Heart right ventricle (tissue), 16 donors: ENCODE measurements at regions not wholly inside any gene's neighbourhood (a gene's known extent, or its start where the extent isn't known, plus 50 kb on each side); places are given as distances from the start of the nearest gene placed in this dataset.

Experiments
- ATAC-seq, 8 donors: fragments of 200-7000 bp; cut with Tn5 transposase; one replicate each; pipeline ENCODE4 v1.9.1; 2020; ENCODE audit warnings: mild to moderate bottlenecking in 8 of 8, moderate library complexity in 8 of 8, moderate number of reproducible peaks in 1 of 8
- DNase-seq, 2 donors: peaks; one replicate each; pipeline ENCODE4 v3.0.0-alpha.2; 2020
- H3K27ac ChIP-seq, 10 donors: fragments of 200-600 bp; sonication (generic) in 2 of 10; one replicate each; pipeline versions ENCODE4 v1.5.0 to v1.8.0; 2020 to 2022; ENCODE audit warnings: mild to moderate bottlenecking in 3 of 10
- H3K27me3 ChIP-seq, 7 donors: fragments of 200-600 bp; one replicate each; pipeline ENCODE4 v1.8.0; 2021 to 2022; ENCODE audit warnings: mild to moderate bottlenecking in 2 of 7
- H3K36me3 ChIP-seq, 9 donors: fragments of 200-600 bp; sonication (generic) in 1 of 9; one replicate each; pipeline versions ENCODE4 v1.5.0 to v1.8.0; 2020 to 2022; ENCODE audit warnings: mild to moderate bottlenecking in 2 of 9
- H3K4me1 ChIP-seq, 9 donors: fragments of 200-600 bp; sonication (generic) in 1 of 9; one replicate each; pipeline versions ENCODE4 v1.5.0 to v1.8.0; 2020 to 2022; ENCODE audit warnings: mild to moderate bottlenecking in 4 of 9
- H3K4me3 ChIP-seq, 10 donors: fragments of 200-600 bp; sonication (generic) in 2 of 10; one replicate each; pipeline versions ENCODE4 v1.5.0 to v1.8.0; 2020 to 2022; ENCODE audit warnings: mild to moderate bottlenecking in 7 of 10, moderate library complexity in 2 of 10
- H3K9me3 ChIP-seq, 11 donors: fragments of 200-600 bp in 10 of 11; sonication (generic) in 2 of 11; one replicate each; pipeline versions ENCODE4 v1.5.0 to v1.8.0; 2013 to 2022; ENCODE audit warnings: mild to moderate bottlenecking in 2 of 11, control low read depth in 1 of 11, moderate library complexity in 1 of 11
- WGBS, 2 donors: extraction: QIAGEN DNeasy Blood & Tissue Kit; methylation state at CpG; one replicate each; pipeline ENCODE4 v1.1.7; 2013; ENCODE audit warnings: inconsistent platforms in 1 of 2; 5-methylcytosine and 5-hydroxymethylcytosine counted together
- intact Hi-C, 10 donors: fragments of 100-400 bp; cut with DNase I; formaldehyde crosslinking; loops; one replicate each; pipeline versions ENCODE4 v1.11.1 to v1.14.2; 2022
- TF ChIP-seq, protein P1 (sequence below), 9 donors: fragments of 200-600 bp; sonication (generic) in 2 of 9; IDR thresholded peaks; one replicate each; pipeline versions ENCODE4 v1.5.0 to v1.8.0; 2021 to 2022; ENCODE audit warnings: antibody characterized with exemption in 9 of 9, mild to moderate bottlenecking in 5 of 9, moderate library complexity in 1 of 9
- donor health status: Arrhythmogenic right ventricular cardiomyopathy.
- donor health status: ischemic (EF 13 %, LVEDD 7.1; RV severe dilation, severe dysfunction).
- donor health status: healthy with polysubstance abuse.
- donor health status: DM: no; HTN: yes; CAD: no.
- donor health status: DM: no; HTN: no; CAD: no.
- donor health status: ischemic (EF 25% LVEDD 6.9; RV normal size, moderate dysfunction).
- donor health status: ischemic (EF 25% LVEDD 5.7; RV mildly dilated, moderate dysfunction).
- donor health status: healthy.
- donor health status: DM: yes; HTN: yes; CAD: no.
- donor health status: Ischemic cardiomyopathy.
- donor health status: ischemic (EF 35%, LVEDD 5.7; RV mildly dilated, moderate dysfunction).
- donor health status: nonischemic (EF 11% LVEDD 7.7; RV severe dilation, severe dysfunction).
- donor health status: DM: yes; HTN: yes; CAD: no.
- donor health status: PGD.
- donor health status: ischemic (EF 29% LVEDD 5.4; RV normal size, mild dysfunction).
- donor health status: nonischemic (EF 23%, LVEDD 6.1; RV moderate dilation, normal function).

DNA sequence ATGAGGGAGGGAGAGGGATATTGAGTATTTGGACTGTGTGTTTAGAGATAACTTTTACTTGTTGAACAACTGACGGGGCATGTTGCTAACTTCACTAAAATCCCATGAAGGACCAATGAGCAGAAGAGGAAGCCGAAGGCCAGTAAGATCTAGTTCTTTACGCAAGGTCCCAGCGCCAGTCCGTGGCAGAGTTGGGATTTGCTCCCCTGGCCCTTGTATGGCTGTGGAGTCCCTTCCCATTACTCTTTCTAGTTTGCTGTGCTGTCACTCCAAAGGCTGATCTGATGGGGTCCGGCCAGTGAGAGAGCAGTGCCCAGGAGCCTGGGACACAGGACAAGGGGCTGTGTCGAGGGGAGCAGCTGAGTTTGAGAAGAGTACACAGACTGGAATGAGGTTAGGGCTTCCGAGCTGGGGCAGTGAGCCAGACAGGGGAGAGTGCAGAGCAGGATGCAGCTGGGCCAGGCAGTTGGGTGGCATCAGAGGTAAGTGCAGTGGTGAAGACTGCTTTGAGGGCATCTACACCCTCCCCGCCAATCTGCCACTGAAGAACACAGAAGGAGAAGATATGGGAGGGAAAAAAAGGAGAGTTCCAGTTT is 692.9 kb upstream of the HS6ST1 start:
- Histone ChIP-seq H3K4me1 (no peaks in the 10 kb centered on the region), H3K27ac (no peak overlapping the region), H3K9me3 (no peaks in the 10 kb centered on the region), H3K36me3 (no peaks in the 10 kb centered on the region), H3K4me3 (no peak overlapping the region), H3K27me3 (peaks cover 0 to 18% (median 6%) of the 10 kb centered on the region in 7 donors)
- ATAC-seq, result no peak
- intact Hi-C loops, result no loop called here
- DNase-seq, result no peak
- WGBS, 2 donors, result 72 to 74% methylated on average over 9 of the region's 9 CpGs
- TF ChIP-seq, protein P1, sequence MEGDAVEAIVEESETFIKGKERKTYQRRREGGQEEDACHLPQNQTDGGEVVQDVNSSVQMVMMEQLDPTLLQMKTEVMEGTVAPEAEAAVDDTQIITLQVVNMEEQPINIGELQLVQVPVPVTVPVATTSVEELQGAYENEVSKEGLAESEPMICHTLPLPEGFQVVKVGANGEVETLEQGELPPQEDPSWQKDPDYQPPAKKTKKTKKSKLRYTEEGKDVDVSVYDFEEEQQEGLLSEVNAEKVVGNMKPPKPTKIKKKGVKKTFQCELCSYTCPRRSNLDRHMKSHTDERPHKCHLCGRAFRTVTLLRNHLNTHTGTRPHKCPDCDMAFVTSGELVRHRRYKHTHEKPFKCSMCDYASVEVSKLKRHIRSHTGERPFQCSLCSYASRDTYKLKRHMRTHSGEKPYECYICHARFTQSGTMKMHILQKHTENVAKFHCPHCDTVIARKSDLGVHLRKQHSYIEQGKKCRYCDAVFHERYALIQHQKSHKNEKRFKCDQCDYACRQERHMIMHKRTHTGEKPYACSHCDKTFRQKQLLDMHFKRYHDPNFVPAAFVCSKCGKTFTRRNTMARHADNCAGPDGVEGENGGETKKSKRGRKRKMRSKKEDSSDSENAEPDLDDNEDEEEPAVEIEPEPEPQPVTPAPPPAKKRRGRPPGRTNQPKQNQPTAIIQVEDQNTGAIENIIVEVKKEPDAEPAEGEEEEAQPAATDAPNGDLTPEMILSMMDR (IDR thresholded peaks at IDR 0.05), result no peak

DNA sequence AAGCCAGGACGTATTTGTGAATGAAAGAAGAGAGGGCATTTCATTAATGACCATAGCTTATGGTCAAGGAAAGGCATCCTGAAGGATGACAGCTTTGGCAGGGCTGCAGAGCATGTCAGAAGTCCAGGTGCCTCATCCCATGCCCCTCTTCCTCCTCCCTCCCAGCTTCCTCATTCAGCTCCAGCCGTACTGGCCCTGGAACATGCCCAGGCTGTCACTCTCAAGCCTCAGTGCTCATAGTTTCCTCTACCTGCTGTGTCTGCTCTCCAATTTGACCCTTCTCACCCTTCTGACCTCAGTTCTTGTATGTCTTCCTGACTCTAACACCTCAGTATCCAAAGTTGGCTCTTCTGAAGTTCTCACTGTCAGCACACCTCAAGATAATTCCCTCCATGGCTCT is 695.8 kb upstream of the HS6ST1 start:
- Histone ChIP-seq H3K27me3 (peaks cover 0 to 18% (median 3%) of the 10 kb centered on the region in 7 donors), H3K36me3 (no peaks in the 10 kb centered on the region), H3K27ac (no peak overlapping the region), H3K9me3 (no peaks in the 10 kb centered on the region), H3K4me1 (no peaks in the 10 kb centered on the region), H3K4me3 (no peak overlapping the region)
- intact Hi-C loops, result no loop called here
- no peak for ATAC-seq
- TF ChIP-seq, protein P1 (IDR thresholded peaks at IDR 0.05), result no peak
- DNase-seq, result no peak
- 65% methylated on average over 2 of the region's 2 CpGs for WGBS, 2 donors

DNA sequence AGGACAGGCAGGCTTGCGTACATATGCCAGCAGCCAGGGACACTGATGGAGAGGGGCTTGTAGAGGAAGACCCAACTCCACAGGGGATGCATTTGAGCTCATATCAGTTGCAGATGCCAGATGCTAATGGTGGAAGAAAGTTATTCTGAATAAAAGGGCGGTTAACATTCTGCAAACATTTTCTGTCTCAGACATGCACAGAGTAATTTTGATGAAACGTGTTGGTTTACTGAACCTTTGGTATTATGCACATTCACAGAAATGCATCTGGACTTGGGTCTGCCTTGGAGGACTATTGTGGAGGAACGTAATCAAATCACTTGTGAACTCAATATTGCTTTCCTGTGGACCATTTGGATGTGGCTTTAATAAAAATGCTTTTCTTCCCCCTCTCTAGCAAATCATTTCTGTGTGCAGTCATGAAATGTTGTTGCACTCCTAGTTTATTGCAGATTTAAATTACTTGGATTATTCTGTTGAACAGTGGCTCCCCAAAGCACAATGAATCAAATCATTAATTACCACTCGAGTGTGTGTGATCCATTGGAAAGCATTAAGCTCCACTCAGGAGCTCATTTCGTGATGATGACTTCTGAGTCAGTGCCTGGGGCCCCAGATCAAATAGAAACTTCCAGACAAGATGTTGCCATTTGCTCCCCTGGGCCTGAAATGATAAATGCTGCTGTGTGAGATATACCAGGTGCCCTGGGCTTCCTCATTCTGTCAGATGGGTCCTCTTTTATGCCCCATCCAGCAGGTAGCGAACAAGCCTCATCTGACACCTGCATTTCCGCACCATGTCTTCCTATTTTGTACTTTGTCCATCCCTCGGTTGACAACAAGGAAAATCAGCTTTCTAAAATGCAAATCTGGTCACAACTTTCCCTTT is 697.0 kb upstream of the HS6ST1 start:
- ATAC-seq (no peak), DNase-seq (no peak)
- Histone ChIP-seq H3K4me1 (no peaks in the 10 kb centered on the region), H3K36me3 (no peaks in the 10 kb centered on the region), H3K9me3 (no peaks in the 10 kb centered on the region), H3K4me3 (no peak overlapping the region), H3K27ac (no peak overlapping the region), H3K27me3 (peaks cover 0 to 15% (median 3%) of the 10 kb centered on the region in 7 donors)
- intact Hi-C loops, result no loop called here
- TF ChIP-seq, protein P1 (IDR thresholded peaks at IDR 0.05), result no peak
- 82 to 85% methylated on average over 9 of the region's 9 CpGs for WGBS, 2 donors

DNA sequence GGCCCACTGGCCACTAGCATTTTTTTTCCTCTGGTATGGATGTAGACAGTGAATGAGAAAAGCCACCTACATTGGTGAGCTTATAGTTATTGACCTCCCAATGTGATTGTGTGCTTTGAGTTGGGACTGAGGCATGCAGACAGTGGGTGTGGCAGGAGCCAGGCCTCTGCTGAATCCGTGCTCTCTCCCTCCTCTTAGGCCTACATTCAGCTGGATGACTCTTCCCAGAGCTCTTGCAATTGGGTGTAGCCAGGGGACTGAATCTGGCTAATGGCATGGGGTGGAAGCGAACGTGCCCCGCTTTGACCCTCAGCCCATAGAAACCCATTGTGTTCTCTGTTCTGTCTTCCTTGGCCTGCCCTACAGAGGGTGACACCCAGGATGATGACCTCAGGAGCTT is 698.3 kb upstream of the HS6ST1 start:
- WGBS, 2 donors, result 86 to 88% methylated on average over 4 of the region's 4 CpGs
- ATAC-seq, result no peak
- TF ChIP-seq, protein P1 (IDR thresholded peaks at IDR 0.05), result no peak
- no peak for DNase-seq
- Histone ChIP-seq H3K27ac (no peak overlapping the region), H3K27me3 (peaks cover 0 to 9% (median 3%) of the 10 kb centered on the region in 7 donors), H3K9me3 (no peaks in the 10 kb centered on the region), H3K4me1 (no peaks in the 10 kb centered on the region), H3K36me3 (no peaks in the 10 kb centered on the region), H3K4me3 (no peak overlapping the region)
- intact Hi-C loops, result no loop called here
